Panc1 (cell line): ENCODE measurements at regions not wholly inside any gene's neighbourhood (a gene's known extent, or its start where the extent isn't known, plus 50 kb on each side); places are given as distances from the start of the nearest gene placed in this dataset.

Experiments used
- ATAC-seq: fragments of 200-7000 bp; cut with Tn5 transposase; 2 replicates; pipeline ENCODE4 v1.9.1; 2020; ENCODE audit warnings: mild to moderate bottlenecking, moderate library complexity
- BruUV-seq: library from RNA; stranded (reverse); fragments of 400-500 nt; replicated peaks from 2 replicates; lab custom pipeline; 2021; lab: Mats Ljungman, UMichigan
- CTCF ChIA-PET: fragments of 300-600 bp; sonication (Branson Sonifier 250); formaldehyde crosslinking; loops from one replicate; lab custom pipeline; 2022; ENCODE audit warnings: antibody characterized with exemption; lab: Charles Lee
- POLR2A ChIA-PET: fragments of 300-600 bp; sonication (Branson Sonifier 250); formaldehyde crosslinking; loops from one replicate; lab custom pipeline; 2022; ENCODE audit warnings: antibody characterized with exemption; lab: Charles Lee
- DNase-seq: peaks from one replicate; pipeline ENCODE4 v3.0.0-alpha.2; 2010; ENCODE audit warnings: low read depth, low spot score
- H3K27ac ChIP-seq: 2 replicates; pipeline ENCODE4 v1.5.1; 2011; ENCODE audit warnings: mild to moderate bottlenecking, low read length, inconsistent platforms
- H3K27me3 ChIP-seq: fragments of 200-500 bp; sonication (Bioruptor generic); 2 replicates; pipeline ENCODE4 v1.6.0; 2014; ENCODE audit warnings: low read length, inconsistent platforms; ENCODE audit not compliant: control insufficient read depth, insufficient read depth
- H3K36me3 ChIP-seq: fragments of 200-500 bp; sonication (Bioruptor generic); 2 replicates; pipeline ENCODE4 v1.5.1; 2014; ENCODE audit warnings: inconsistent platforms, mild to moderate bottlenecking, low read length, moderate library complexity; ENCODE audit not compliant: control insufficient read depth, insufficient read depth
- H3K4me1 ChIP-seq: 2 replicates; pipeline ENCODE4 v1.5.1; 2011; ENCODE audit warnings: inconsistent platforms, mild to moderate bottlenecking, low read length, moderate library complexity; ENCODE audit not compliant: control insufficient read depth, insufficient read depth
- H3K4me3 ChIP-seq, 2 experiments: 2 replicates each; pipeline ENCODE4 v1.5.1; 2011 to 2012; ENCODE audit warnings: low read depth in 2 of 2, low read length in 2 of 2, mild to moderate bottlenecking in 2 of 2, inconsistent platforms in 1 of 2, moderate library complexity in 1 of 2
- H3K9me3 ChIP-seq: fragments of 200-500 bp; sonication (Bioruptor generic); 2 replicates; pipeline ENCODE4 v1.5.1; 2014; ENCODE audit warnings: low read depth, mild to moderate bottlenecking, inconsistent platforms, low read length, moderate library complexity; ENCODE audit not compliant: control insufficient read depth, insufficient read depth
- POLR2AphosphoS5 ChIP-seq: IDR thresholded peaks from 2 replicates; pipeline ENCODE4 v1.6.1; 2012; ENCODE audit warnings: mild to moderate bottlenecking, low read depth, low read length, moderate library complexity
- SIN3A ChIP-seq: IDR thresholded peaks from 2 replicates; pipeline ENCODE4 v1.6.1; 2012; ENCODE audit warnings: low read depth, mild to moderate bottlenecking, low read length, moderate library complexity, borderline replicate concordance; ENCODE audit not compliant: insufficient read depth
- TCF7L2 ChIP-seq: IDR thresholded peaks from 2 replicates; pipeline ENCODE4 v1.6.1; 2011; ENCODE audit warnings: mild to moderate bottlenecking, low read depth, low read length, inconsistent platforms
- in situ Hi-C: cut with HindIII; loops from 2 replicates; pipeline ENCODE4 v1.10.0; 2016; ENCODE audit warnings: low sequenced_read_pairs, low pct_unique_long_range_greater_than_20kb
- intact Hi-C: fragments of 100-400 bp; cut with micrococcal nuclease; formaldehyde crosslinking; loops from one replicate; pipeline ENCODE4 v1.10.0; 2022; ENCODE audit not compliant: unreplicated experiment
- TF ChIP-seq, protein P1 (sequence below): fragments of 450-650 bp; IDR thresholded peaks from 2 replicates; pipeline ENCODE4 v1.5.1; 2017; ENCODE audit warnings: mild to moderate bottlenecking
- TF ChIP-seq, protein P2 (sequence below), 2 experiments: IDR thresholded peaks; 2 replicates each; pipeline ENCODE4 v1.6.1; 2011 to 2012; ENCODE audit warnings: low read depth in 2 of 2, control low read depth in 1 of 2, low read length in 1 of 2, mild to moderate bottlenecking in 1 of 2, moderate library complexity in 1 of 2; ENCODE audit not compliant: insufficient read depth in 1 of 2

- no peak overlapping the region for H3K4me3 ChIP-seq
- POLR2A ChIA-PET: no interaction called here
- intact Hi-C loops: no loop called here
Observed at GRCh38 chr6:166228425-166228824, 60.8 kb upstream of the TBXT start.

DNA sequence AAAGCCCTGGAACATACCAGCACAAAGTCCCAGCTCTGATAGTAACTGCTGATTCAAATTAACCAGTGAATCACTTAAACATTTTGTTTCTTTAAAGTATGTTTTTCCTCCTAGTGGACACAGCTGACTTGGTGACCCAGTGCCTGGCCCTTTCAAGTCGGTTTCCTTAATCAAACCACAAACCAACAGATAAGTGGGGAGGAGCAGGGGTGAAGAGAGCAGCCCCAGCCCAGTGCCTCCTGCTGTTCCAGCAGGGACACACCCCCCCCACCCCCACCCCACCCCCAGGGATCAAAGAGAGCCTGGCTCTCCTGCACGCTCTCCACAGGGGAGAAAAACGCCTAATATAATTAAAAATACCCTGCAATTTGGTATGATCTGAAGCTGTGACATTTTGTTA is 55.4 kb upstream of the TBXT start:
- POLR2A ChIA-PET: no interaction called here
- ATAC-seq: no peak
- TF ChIP-seq, protein P1, sequence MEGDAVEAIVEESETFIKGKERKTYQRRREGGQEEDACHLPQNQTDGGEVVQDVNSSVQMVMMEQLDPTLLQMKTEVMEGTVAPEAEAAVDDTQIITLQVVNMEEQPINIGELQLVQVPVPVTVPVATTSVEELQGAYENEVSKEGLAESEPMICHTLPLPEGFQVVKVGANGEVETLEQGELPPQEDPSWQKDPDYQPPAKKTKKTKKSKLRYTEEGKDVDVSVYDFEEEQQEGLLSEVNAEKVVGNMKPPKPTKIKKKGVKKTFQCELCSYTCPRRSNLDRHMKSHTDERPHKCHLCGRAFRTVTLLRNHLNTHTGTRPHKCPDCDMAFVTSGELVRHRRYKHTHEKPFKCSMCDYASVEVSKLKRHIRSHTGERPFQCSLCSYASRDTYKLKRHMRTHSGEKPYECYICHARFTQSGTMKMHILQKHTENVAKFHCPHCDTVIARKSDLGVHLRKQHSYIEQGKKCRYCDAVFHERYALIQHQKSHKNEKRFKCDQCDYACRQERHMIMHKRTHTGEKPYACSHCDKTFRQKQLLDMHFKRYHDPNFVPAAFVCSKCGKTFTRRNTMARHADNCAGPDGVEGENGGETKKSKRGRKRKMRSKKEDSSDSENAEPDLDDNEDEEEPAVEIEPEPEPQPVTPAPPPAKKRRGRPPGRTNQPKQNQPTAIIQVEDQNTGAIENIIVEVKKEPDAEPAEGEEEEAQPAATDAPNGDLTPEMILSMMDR: no peak
- TF ChIP-seq TCF7L2 (no peak), POLR2AphosphoS5 (no peak), SIN3A (no peak)
- TF ChIP-seq, protein P2, sequence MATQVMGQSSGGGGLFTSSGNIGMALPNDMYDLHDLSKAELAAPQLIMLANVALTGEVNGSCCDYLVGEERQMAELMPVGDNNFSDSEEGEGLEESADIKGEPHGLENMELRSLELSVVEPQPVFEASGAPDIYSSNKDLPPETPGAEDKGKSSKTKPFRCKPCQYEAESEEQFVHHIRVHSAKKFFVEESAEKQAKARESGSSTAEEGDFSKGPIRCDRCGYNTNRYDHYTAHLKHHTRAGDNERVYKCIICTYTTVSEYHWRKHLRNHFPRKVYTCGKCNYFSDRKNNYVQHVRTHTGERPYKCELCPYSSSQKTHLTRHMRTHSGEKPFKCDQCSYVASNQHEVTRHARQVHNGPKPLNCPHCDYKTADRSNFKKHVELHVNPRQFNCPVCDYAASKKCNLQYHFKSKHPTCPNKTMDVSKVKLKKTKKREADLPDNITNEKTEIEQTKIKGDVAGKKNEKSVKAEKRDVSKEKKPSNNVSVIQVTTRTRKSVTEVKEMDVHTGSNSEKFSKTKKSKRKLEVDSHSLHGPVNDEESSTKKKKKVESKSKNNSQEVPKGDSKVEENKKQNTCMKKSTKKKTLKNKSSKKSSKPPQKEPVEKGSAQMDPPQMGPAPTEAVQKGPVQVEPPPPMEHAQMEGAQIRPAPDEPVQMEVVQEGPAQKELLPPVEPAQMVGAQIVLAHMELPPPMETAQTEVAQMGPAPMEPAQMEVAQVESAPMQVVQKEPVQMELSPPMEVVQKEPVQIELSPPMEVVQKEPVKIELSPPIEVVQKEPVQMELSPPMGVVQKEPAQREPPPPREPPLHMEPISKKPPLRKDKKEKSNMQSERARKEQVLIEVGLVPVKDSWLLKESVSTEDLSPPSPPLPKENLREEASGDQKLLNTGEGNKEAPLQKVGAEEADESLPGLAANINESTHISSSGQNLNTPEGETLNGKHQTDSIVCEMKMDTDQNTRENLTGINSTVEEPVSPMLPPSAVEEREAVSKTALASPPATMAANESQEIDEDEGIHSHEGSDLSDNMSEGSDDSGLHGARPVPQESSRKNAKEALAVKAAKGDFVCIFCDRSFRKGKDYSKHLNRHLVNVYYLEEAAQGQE (IDR thresholded peaks at IDR 0.05; ENCODE audit: insufficient read depth in 1 of 2, low read depth in 2 of 2, low read length in 1 of 2): no peak
- no peak overlapping the region for H3K27ac ChIP-seq
- DNase-seq: no peak
- CTCF ChIA-PET: no interaction called here
- peaks cover 12% of the 10 kb centered on the region for H3K27me3 ChIP-seq
- in situ Hi-C loops: no loop called here
- intact Hi-C loops: no loop called here
- no peaks in the 10 kb centered on the region for H3K9me3 ChIP-seq
- no peaks in the 10 kb centered on the region for H3K36me3 ChIP-seq
- H3K4me1 ChIP-seq: no peaks in the 10 kb centered on the region
- BruUV-seq: no TSS peak
- no peak overlapping the region for H3K4me3 ChIP-seq

More at GRCh38 chr6:166228425-166228824, 60.8 kb upstream of the TBXT start:
- H3K27ac ChIP-seq: no peak overlapping the region
- ATAC-seq (no peak), DNase-seq (no peak)
- H3K9me3 ChIP-seq: no peaks in the 10 kb centered on the region
- peaks cover 21% of the 10 kb centered on the region for H3K27me3 ChIP-seq
- no peaks in the 10 kb centered on the region for H3K36me3 ChIP-seq
- in situ Hi-C loops: no loop called here
- BruUV-seq: no TSS peak
- TF ChIP-seq POLR2AphosphoS5 (no peak), SIN3A (no peak), TCF7L2 (no peak)
- TF ChIP-seq, protein P2 (IDR thresholded peaks at IDR 0.05; ENCODE audit: insufficient read depth in 1 of 2, low read depth in 2 of 2, low read length in 1 of 2): no peak
- TF ChIP-seq, protein P1: no peak
- CTCF ChIA-PET: no interaction called here
- no peaks in the 10 kb centered on the region for H3K4me1 ChIP-seq
